K562 (cell line): ENCODE measurements at regions not wholly inside any gene's neighbourhood (a gene's known extent, or its start where the extent isn't known, plus 50 kb on each side); places are given as distances from the start of the nearest gene placed in this dataset.
A peak's percentile ranks its signal among the peaks of the same experiment; 100 is the strongest.

ENCODE experiments used
- ATAC-seq: fragments of 200-7000 bp; cut with Tn5 transposase; 3 replicates; pipeline ENCODE4 v1.9.1; 2020; ENCODE audit warnings: moderate library complexity
- BruUV-seq: library from RNA; stranded (reverse); fragments of 400-500 nt; replicated peaks from 2 replicates; lab custom pipeline; 2021; lab: Mats Ljungman, UMichigan
- CTCF ChIA-PET: fragments of 300-600 bp; formaldehyde crosslinking; extraction: SDS; loops from one replicate; lab custom pipeline; 2021; ENCODE audit warnings: low intra/inter-chr PET ratio; lab: Yijun Ruan, JAX
- POLR2A ChIA-PET: fragments of 300-600, 350-650 bp; sonication (Branson Sonifier 250); formaldehyde crosslinking; extraction: SDS; loops from one replicate; lab custom pipeline; 2021; ENCODE audit warnings: antibody characterized with exemption, inconsistent platforms; lab: Yijun Ruan, JAX
- DNase-seq, 4 experiments: peaks; one replicate each; pipeline versions ENCODE4 v3.0.0 to v3.0.0-alpha.2; 2011 to 2018; ENCODE audit warnings: low spot score in 3 of 4, mixed read lengths in 3 of 4; ENCODE audit errors: extremely low read depth in 1 of 4
- FAIRE-seq: peaks from 2 replicates; lab custom pipeline; 2011; peaks lifted over from hg19 to GRCh38; lab: Jason Lieb, UNC
- H2AFZ ChIP-seq: 2 replicates; pipeline ENCODE4 v1.6.0; 2011; ENCODE audit warnings: low read depth, low read length, control low read depth, inconsistent platforms
- H3K27ac ChIP-seq: fragments of 200-600 bp; 3 replicates; pipeline ENCODE4 v1.8.0; 2011; ENCODE audit warnings: low read depth, mild to moderate bottlenecking, control low read depth, inconsistent platforms, low read length, moderate library complexity, mixed read lengths; ENCODE audit errors: extremely low read depth
- H3K27me3 ChIP-seq, 2 experiments: fragments of 300-600 bp in 1 of 2; 2 replicates in 1 of 2; 3 replicates in 1 of 2; pipeline versions ENCODE4 v1.6.0 to v1.8.0; 2011; ENCODE audit warnings: inconsistent platforms in 2 of 2, low read length in 2 of 2, mild to moderate bottlenecking in 1 of 2, mixed read lengths in 1 of 2, moderate library complexity in 1 of 2; ENCODE audit not compliant: control insufficient read depth in 2 of 2, insufficient read depth in 2 of 2
- H3K36me3 ChIP-seq: fragments of 300-600 bp; 3 replicates; pipeline ENCODE4 v1.8.0; 2011; ENCODE audit warnings: mild to moderate bottlenecking, low read length, inconsistent platforms; ENCODE audit not compliant: control insufficient read depth, insufficient read depth
- H3K4me1 ChIP-seq, 2 experiments: fragments of 200-600 bp in 1 of 2; replicated peaks in 1 of 2; 2 replicates in 1 of 2; 3 replicates in 1 of 2; pipeline versions ENCODE4 v1.5.1 to v1.8.0; 2011; ENCODE audit warnings: inconsistent platforms in 2 of 2, low read length in 2 of 2, mild to moderate bottlenecking in 1 of 2, mixed read lengths in 1 of 2, moderate library complexity in 1 of 2; ENCODE audit not compliant: control insufficient read depth in 2 of 2, insufficient read depth in 2 of 2
- H3K4me2 ChIP-seq: 2 replicates; pipeline ENCODE4 v1.6.1; 2011; ENCODE audit warnings: low read length, control low read depth, inconsistent platforms, mixed read lengths; ENCODE audit not compliant: insufficient read depth
- H3K4me3 ChIP-seq: fragments of 200-600 bp; sonication (generic), shearing (Covaris generic); 2 replicates; pipeline ENCODE4 v1.5.1; 2016; ENCODE audit warnings: control low read depth, inconsistent platforms
- H3K79me2 ChIP-seq: fragments of 200-600 bp; 3 replicates; pipeline ENCODE4 v1.8.0; 2011; ENCODE audit warnings: low read length, inconsistent platforms; ENCODE audit not compliant: control insufficient read depth, insufficient read depth
- H3K9ac ChIP-seq, 2 experiments: 2 replicates each; pipeline versions ENCODE4 v1.6.0 to v1.6.1; 2011; ENCODE audit warnings: low read depth in 2 of 2, low read length in 2 of 2, control low read depth in 1 of 2, inconsistent platforms in 1 of 2, mild to moderate bottlenecking in 1 of 2, mixed read lengths in 1 of 2; ENCODE audit not compliant: insufficient read depth in 1 of 2
- H3K9me1 ChIP-seq: one replicate; pipeline ENCODE4 v1.6.0; 2011; ENCODE audit warnings: inconsistent platforms, mild to moderate bottlenecking, low read length, moderate library complexity; ENCODE audit not compliant: control insufficient read depth, insufficient read depth
- H3K9me3 ChIP-seq: replicated peaks from 2 replicates; pipeline ENCODE4 v1.5.1; 2011; ENCODE audit warnings: low read depth, low read length, inconsistent platforms; ENCODE audit not compliant: control insufficient read depth, insufficient read depth
- H4K20me1 ChIP-seq: replicated peaks from 2 replicates; pipeline ENCODE4 v1.6.1; 2011; ENCODE audit warnings: low read length, inconsistent platforms, mixed read lengths; ENCODE audit not compliant: control insufficient read depth, insufficient read depth
- CAMTA2 ChIP-seq: fragments of 250-450 bp; sonication (Bioruptor Pico); conservative IDR thresholded peaks from 2 replicates; pipeline ENCODE4 v1.5.1; 2022
- CBX8 ChIP-seq: fragments of 200-600 bp; sonication (generic); IDR thresholded peaks from 2 replicates; pipeline ENCODE4 v1.6.1; 2012; ENCODE audit warnings: borderline replicate concordance, mixed run types, low read depth, mild to moderate bottlenecking, moderate library complexity, mixed read lengths, low read length, control low read depth, inconsistent platforms; ENCODE audit not compliant: poor library complexity, severe bottlenecking; ENCODE audit errors: extremely low read depth
- CREBBP ChIP-seq: IDR thresholded peaks from one replicate; pipeline ENCODE4 v1.6.1; 2012; ENCODE audit warnings: low read depth, mild to moderate bottlenecking, control low read depth, inconsistent platforms, low read length
- DMBX1 ChIP-seq: fragments of 250-450 bp; sonication (Bioruptor Pico); IDR thresholded peaks from 2 replicates; pipeline ENCODE4 v1.8.0; 2022; ENCODE audit warnings: inconsistent platforms, mild to moderate bottlenecking, moderate library complexity, borderline replicate concordance
- MAFF ChIP-seq: IDR thresholded peaks from 2 replicates; pipeline ENCODE4 v1.6.1; 2012; ENCODE audit warnings: low read length, improper control_type of control experiment
- MAFG ChIP-seq: fragments of 450-650 bp; conservative IDR thresholded peaks from 2 replicates; pipeline ENCODE4 v1.6.1; 2016; ENCODE audit warnings: missing genetic modification characterization, missing compliant biosample characterization
- MAFK ChIP-seq: IDR thresholded peaks from 2 replicates; pipeline ENCODE4 v1.6.1; 2011; ENCODE audit warnings: low read length, improper control_type of control experiment
- SAFB2 ChIP-seq: fragments of 200-400 bp; formaldehyde crosslinking; IDR thresholded peaks from 2 replicates; pipeline ENCODE4 v1.6.1; 2018; ENCODE audit warnings: borderline replicate concordance, low read length, low read depth, moderate library complexity; ENCODE audit not compliant: severe bottlenecking
- STAT5A ChIP-seq: IDR thresholded peaks from 2 replicates; pipeline ENCODE4 v1.6.1; 2012; ENCODE audit warnings: low read length, inconsistent platforms, borderline replicate concordance
- TARDBP ChIP-seq: fragments of 450-650 bp; IDR thresholded peaks from 2 replicates; pipeline ENCODE4 v1.6.1; 2016
- ZNF347 ChIP-seq: fragments of 450-650 bp; formaldehyde crosslinking; IDR thresholded peaks from 2 replicates; pipeline ENCODE4 v1.4.0; 2020; ENCODE audit warnings: low read depth, mild to moderate bottlenecking, moderate library complexity
- ZNF780A ChIP-seq: fragments of 250-450 bp; sonication (Bioruptor Pico); IDR thresholded peaks from 2 replicates; pipeline ENCODE4 v1.5.0; 2021; ENCODE audit warnings: mild to moderate bottlenecking
- WGBS: fragments of 100-300 bp; shearing (Covaris generic); methylation state at CpG from one replicate; pipeline ENCODE4 v1.1.6; 2016; ENCODE audit warnings: low coverage, mixed read lengths; ENCODE audit not compliant: insufficient coverage; ENCODE audit errors: missing lambda C conversion rate; 5-methylcytosine and 5-hydroxymethylcytosine counted together
- in situ Hi-C: fragments of 300-500 bp; cut with MboI; formaldehyde crosslinking; loops from 4 replicates; pipeline ENCODE4 v1.15.0; 2018; ENCODE audit warnings: inconsistent platforms, mixed read lengths
- intact Hi-C: fragments of 100-400 bp; cut with micrococcal nuclease; formaldehyde crosslinking; loops from 2 replicates; pipeline ENCODE4 v1.14.2; 2022
- TF ChIP-seq, protein P1 (sequence below): conservative IDR thresholded peaks from 2 replicates; pipeline ENCODE4 v1.6.1; 2011; ENCODE audit warnings: low read depth, mild to moderate bottlenecking, low read length; ENCODE audit not compliant: control insufficient read depth
- TF ChIP-seq, protein P2 (sequence below): sonication (generic); formaldehyde crosslinking; IDR thresholded peaks from 2 replicates; pipeline ENCODE4 v1.8.0; 2022; ENCODE audit warnings: mild to moderate bottlenecking, low read depth, missing genetic modification reagents

DNA sequence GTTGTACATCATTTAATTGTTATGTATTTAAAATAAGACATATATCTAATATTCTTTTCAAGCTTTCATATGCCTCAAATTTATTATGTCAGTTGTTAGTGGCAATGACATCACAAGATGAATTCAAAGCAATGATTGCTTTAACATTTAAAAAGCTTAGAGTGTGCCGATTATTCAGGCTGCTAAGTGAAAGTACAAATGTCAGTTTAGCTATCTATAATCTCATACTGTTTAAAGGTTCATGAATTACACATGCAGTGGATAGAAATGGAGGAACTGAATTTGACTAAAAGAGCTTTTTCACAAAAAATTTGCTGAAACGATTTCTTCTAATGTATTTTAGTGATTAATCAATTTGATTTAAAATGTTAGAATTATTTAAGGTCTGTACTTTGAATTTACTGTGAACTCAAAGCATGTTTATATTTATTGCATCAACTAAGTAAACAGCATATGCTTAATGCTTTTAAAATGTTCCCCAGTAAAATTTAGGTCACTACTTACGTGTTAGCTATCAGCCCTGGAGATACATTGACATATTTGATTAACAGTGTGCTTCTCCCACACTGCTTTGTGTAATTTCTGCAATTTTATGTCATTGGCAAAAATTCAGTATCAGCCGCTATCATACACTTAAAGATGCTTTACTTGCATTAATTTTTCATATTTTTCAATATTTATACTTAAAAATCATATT is 334.9 kb downstream of the PARP8 start:
- H3K4me1 ChIP-seq, result no peaks in the 10 kb centered on the region
- TF ChIP-seq DMBX1 (CRISPR knock-in tag) (no peak), CAMTA2 (CRISPR knock-in tag) (no peak)
- TF ChIP-seq, protein P1, sequence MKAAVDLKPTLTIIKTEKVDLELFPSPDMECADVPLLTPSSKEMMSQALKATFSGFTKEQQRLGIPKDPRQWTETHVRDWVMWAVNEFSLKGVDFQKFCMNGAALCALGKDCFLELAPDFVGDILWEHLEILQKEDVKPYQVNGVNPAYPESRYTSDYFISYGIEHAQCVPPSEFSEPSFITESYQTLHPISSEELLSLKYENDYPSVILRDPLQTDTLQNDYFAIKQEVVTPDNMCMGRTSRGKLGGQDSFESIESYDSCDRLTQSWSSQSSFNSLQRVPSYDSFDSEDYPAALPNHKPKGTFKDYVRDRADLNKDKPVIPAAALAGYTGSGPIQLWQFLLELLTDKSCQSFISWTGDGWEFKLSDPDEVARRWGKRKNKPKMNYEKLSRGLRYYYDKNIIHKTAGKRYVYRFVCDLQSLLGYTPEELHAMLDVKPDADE, result no peak
- TF ChIP-seq, all 486 proteins: peak for 0
- POLR2A ChIA-PET, result no interaction called here
- in situ Hi-C loops, result no loop called here
- CTCF ChIA-PET, result no interaction called here
- Histone ChIP-seq H4K20me1 (no peaks in the 10 kb centered on the region), H3K4me3 (no peak overlapping the region), H3K79me2 (no peaks in the 10 kb centered on the region), H2AFZ (no peak overlapping the region), H3K36me3 (no peaks in the 10 kb centered on the region), H3K9me3 (no peaks in the 10 kb centered on the region), H3K27me3 (no peaks in the 10 kb centered on the region), H3K9ac (no peak overlapping the region), H3K27ac (no peak overlapping the region), H3K9me1 (no peaks in the 10 kb centered on the region), H3K4me2 (no peak overlapping the region)
- no peak for ATAC-seq
- no TSS peak for BruUV-seq
- no peak for DNase-seq
- FAIRE-seq, result no peak
- 29% methylated on average over 4 of the region's 4 CpGs for WGBS
- intact Hi-C loops, result no loop called here

DNA sequence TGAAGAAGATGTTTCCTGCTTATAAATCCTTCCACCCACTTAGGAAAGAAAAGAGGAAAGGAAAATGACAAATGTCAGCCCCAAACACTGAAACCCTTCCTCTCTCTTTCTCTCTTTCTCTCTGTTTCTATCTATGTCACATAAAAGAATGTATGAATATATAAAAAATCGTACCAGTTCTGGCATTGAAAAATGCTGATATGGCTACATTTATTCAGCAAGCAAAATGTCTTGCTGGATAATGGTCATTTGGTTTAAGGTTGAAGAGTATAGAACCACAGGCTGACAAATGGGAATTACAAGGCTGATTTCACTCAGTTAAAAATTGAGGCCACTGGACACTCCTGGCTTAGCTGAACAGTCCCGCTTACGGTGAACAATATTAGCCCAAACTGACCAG is 335.9 kb downstream of the PARP8 start:
- intact Hi-C loops, result no loop called here
- Histone ChIP-seq H3K9me3 (no peaks in the 10 kb centered on the region), H3K4me1 (no peaks in the 10 kb centered on the region), H3K9me1 (no peaks in the 10 kb centered on the region), H3K79me2 (no peaks in the 10 kb centered on the region), H3K27ac (no peak overlapping the region), H3K9ac (no peak overlapping the region), H3K4me3 (no peak overlapping the region), H4K20me1 (no peaks in the 10 kb centered on the region), H2AFZ (no peak overlapping the region), H3K4me2 (no peak overlapping the region), H3K36me3 (no peaks in the 10 kb centered on the region), H3K27me3 (no peaks in the 10 kb centered on the region)
- WGBS, result 27% methylated on average over 3 of the region's 3 CpGs
- BruUV-seq, result no TSS peak
- no peak for FAIRE-seq
- in situ Hi-C loops, result no loop called here
- ChIA-PET CTCF (no interaction called here), POLR2A (no interaction called here)
- no peak for DNase-seq
- ATAC-seq, result no peak
- peak; percentile 60 for TF ChIP-seq MAFG (tag)
- TF ChIP-seq ZNF780A (CRISPR knock-in tag), result no peak
- no peak for TF ChIP-seq CREBBP
- no peak for TF ChIP-seq STAT5A
- TF ChIP-seq TARDBP, result no peak
- TF ChIP-seq MAFK, result peak; percentile 35; the same call in 1 of the 2 replicates
- 0 out of 2 replicates have a peak, but pooled peaks have one; percentile 43 for TF ChIP-seq MAFF
- TF ChIP-seq, protein P2, sequence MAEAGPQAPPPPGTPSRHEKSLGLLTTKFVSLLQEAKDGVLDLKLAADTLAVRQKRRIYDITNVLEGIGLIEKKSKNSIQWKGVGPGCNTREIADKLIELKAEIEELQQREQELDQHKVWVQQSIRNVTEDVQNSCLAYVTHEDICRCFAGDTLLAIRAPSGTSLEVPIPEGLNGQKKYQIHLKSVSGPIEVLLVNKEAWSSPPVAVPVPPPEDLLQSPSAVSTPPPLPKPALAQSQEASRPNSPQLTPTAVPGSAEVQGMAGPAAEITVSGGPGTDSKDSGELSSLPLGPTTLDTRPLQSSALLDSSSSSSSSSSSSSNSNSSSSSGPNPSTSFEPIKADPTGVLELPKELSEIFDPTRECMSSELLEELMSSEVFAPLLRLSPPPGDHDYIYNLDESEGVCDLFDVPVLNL (CRISPR knock-in tag), result no peak
- no peak for TF ChIP-seq ZNF347 (CRISPR knock-in tag)
- no peak for TF ChIP-seq CBX8
- TF ChIP-seq SAFB2, result no peak
